Astrocyte (in vitro differentiated cells and primary cell): ENCODE measurements at regions not wholly inside any gene's neighbourhood (a gene's known extent, or its start where the extent isn't known, plus 50 kb on each side); places are given as distances from the start of the nearest gene placed in this dataset.

Experiments used
- DNase-seq: peaks from one replicate; pipeline ENCODE4 v3.0.0-alpha.2; 2010; ENCODE audit warnings: low read depth
- FAIRE-seq: peaks from 2 replicates; lab custom pipeline; 2011; peaks lifted over from hg19 to GRCh38; lab: Jason Lieb, UNC
- H2AFZ ChIP-seq: 2 replicates; pipeline ENCODE4 v1.6.0; 2012; ENCODE audit warnings: low read depth, low read length, inconsistent platforms
- H3K27ac ChIP-seq: 2 replicates; pipeline ENCODE4 v1.5.1; 2011; ENCODE audit warnings: low read depth, low read length, inconsistent platforms
- H3K27me3 ChIP-seq: 2 replicates; pipeline ENCODE4 v1.6.0; 2011; ENCODE audit warnings: low read length, inconsistent platforms; ENCODE audit not compliant: insufficient read depth
- H3K36me3 ChIP-seq: 2 replicates; pipeline ENCODE4 v1.5.1; 2011; ENCODE audit warnings: low read length, inconsistent platforms; ENCODE audit not compliant: insufficient read depth
- H3K4me1 ChIP-seq: 2 replicates; pipeline ENCODE4 v1.5.1; 2011; ENCODE audit warnings: low read length, inconsistent platforms; ENCODE audit not compliant: insufficient read depth
- H3K4me2 ChIP-seq: 2 replicates; pipeline ENCODE4 v1.6.0; 2012; ENCODE audit warnings: low read length, inconsistent platforms
- H3K4me3 ChIP-seq: 2 replicates; pipeline ENCODE4 v1.5.1; 2011; ENCODE audit warnings: low read depth, mild to moderate bottlenecking, low read length, inconsistent platforms; ENCODE audit not compliant: insufficient read depth
- H3K79me2 ChIP-seq: 2 replicates; pipeline ENCODE4 v1.6.0; 2012; ENCODE audit warnings: mild to moderate bottlenecking, low read length, inconsistent platforms; ENCODE audit not compliant: insufficient read depth
- H3K9ac ChIP-seq: 2 replicates; pipeline ENCODE4 v1.6.0; 2012; ENCODE audit warnings: mild to moderate bottlenecking, low read length, inconsistent platforms
- H3K9me3 ChIP-seq: 2 replicates; pipeline ENCODE4 v1.5.1; 2012; ENCODE audit warnings: low read depth, mild to moderate bottlenecking, low read length, inconsistent platforms; ENCODE audit not compliant: insufficient read depth
- H4K20me1 ChIP-seq: 2 replicates; pipeline ENCODE4 v1.6.0; 2012; ENCODE audit warnings: low read length, inconsistent platforms; ENCODE audit not compliant: insufficient read depth
- H3K27ac Mint-ChIP-seq: one replicate; pipeline ENCODE4 v1.8.0; 2021; ENCODE audit warnings: mild to moderate bottlenecking, mixed read lengths; ENCODE audit not compliant: unreplicated experiment
- H3K27me3 Mint-ChIP-seq: one replicate; pipeline ENCODE4 v1.8.0; 2021; ENCODE audit warnings: low read depth, mixed read lengths; ENCODE audit not compliant: unreplicated experiment
- H3K36me3 Mint-ChIP-seq: one replicate; pipeline ENCODE4 v1.8.0; 2021; ENCODE audit warnings: low read depth, mixed read lengths; ENCODE audit not compliant: unreplicated experiment
- H3K4me1 Mint-ChIP-seq: one replicate; pipeline ENCODE4 v1.8.0; 2021; ENCODE audit warnings: low read depth, mixed read lengths; ENCODE audit not compliant: unreplicated experiment
- H3K4me3 Mint-ChIP-seq: one replicate; pipeline ENCODE4 v1.8.0; 2021; ENCODE audit warnings: mild to moderate bottlenecking, moderate library complexity, mixed read lengths; ENCODE audit not compliant: unreplicated experiment
- H3K9me3 Mint-ChIP-seq: one replicate; pipeline ENCODE4 v1.8.0; 2021; ENCODE audit warnings: mild to moderate bottlenecking, mixed read lengths; ENCODE audit not compliant: unreplicated experiment
- CTCF ChIP-seq: IDR thresholded peaks from 2 replicates; pipeline ENCODE4 v1.5.1; 2011; ENCODE audit warnings: low read depth, mild to moderate bottlenecking, inconsistent platforms, low read length, moderate library complexity; ENCODE audit not compliant: insufficient read depth
- EZH2 ChIP-seq: IDR thresholded peaks from 2 replicates; pipeline ENCODE4 v1.6.1; 2012; ENCODE audit warnings: mild to moderate bottlenecking, low read length, inconsistent platforms; ENCODE audit not compliant: insufficient read depth

DNA sequence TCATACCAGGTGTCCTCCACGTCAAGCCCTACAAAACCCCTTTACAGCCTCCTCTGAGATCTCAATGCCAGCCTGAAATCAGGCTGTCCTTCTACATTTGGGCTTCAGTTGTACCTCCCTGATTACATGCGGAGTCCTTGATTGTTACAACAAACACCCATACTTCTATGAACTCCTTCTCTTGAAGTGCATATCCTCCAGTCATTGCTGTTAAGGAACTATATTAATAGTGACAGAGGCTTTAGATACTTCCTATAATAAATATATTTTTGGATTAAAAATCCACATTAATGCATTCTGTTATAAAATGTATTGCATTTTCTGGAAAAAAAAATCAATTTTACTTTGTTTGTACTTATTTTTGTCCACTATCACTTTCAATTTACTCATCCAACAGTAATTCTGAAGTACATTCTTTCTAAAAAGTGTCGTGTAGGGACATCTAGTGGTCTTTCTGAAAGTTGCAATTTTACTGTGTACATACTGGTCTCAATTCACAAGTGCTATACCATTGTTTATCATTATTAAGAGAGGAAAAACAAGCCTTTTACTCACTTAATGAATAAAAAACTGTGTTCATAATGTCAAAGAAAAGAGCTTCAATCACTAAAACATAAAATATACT lies 316.4 kb downstream of the DSEL start:
- FAIRE-seq (peak; percentile 60), DNase-seq (peak; percentile 43)
- no peaks in the 10 kb centered on the region for H3K4me1 Mint-ChIP-seq
- no peaks in the 10 kb centered on the region for H3K9me3 ChIP-seq
- H3K27ac Mint-ChIP-seq: no peak overlapping the region
- no peaks in the 10 kb centered on the region for H4K20me1 ChIP-seq
- no peaks in the 10 kb centered on the region for H3K9me3 Mint-ChIP-seq
- H3K4me2 ChIP-seq: no peak overlapping the region
- no peaks in the 10 kb centered on the region for H3K27me3 ChIP-seq
- TF ChIP-seq CTCF (peak; percentile 66), EZH2 (no peak)
- no peaks in the 10 kb centered on the region for H3K36me3 Mint-ChIP-seq
- H3K27me3 Mint-ChIP-seq: no peaks in the 10 kb centered on the region
- no peaks in the 10 kb centered on the region for H3K36me3 ChIP-seq
- H3K4me3 ChIP-seq: no peak overlapping the region
- H3K27ac ChIP-seq: no peak overlapping the region
- no peaks in the 10 kb centered on the region for H3K79me2 ChIP-seq
- H3K4me3 Mint-ChIP-seq: no peak overlapping the region
- H3K9ac ChIP-seq: no peak overlapping the region
- H2AFZ ChIP-seq: no peak overlapping the region
- no peaks in the 10 kb centered on the region for H3K4me1 ChIP-seq

DNA sequence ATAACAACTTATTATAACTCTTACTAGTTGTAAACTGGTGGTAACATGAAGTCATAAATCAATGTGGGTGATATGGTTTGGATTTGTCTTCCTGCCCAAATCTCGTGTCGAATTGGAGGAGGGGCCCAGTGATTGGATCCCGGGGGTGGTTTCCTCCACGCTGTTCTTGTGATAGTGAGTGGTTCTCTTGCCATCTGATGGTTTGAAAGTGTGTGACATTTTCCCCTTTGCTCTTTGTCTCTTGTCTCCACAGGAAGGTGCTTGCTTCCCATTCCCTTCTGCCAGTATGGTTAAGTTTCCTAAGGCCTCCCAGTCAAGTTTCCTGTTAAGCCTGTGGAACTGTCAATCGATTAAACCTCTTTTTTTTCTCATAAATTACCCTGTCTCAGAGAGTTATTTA lies 321.6 kb downstream of the DSEL start:
- H3K79me2 ChIP-seq: no peaks in the 10 kb centered on the region
- H3K9ac ChIP-seq: no peak overlapping the region
- H3K27me3 ChIP-seq: no peaks in the 10 kb centered on the region
- no peak overlapping the region for H3K27ac Mint-ChIP-seq
- H3K9me3 ChIP-seq: no peaks in the 10 kb centered on the region
- H3K4me3 ChIP-seq: no peak overlapping the region
- H3K4me3 Mint-ChIP-seq: no peak overlapping the region
- H3K27me3 Mint-ChIP-seq: no peaks in the 10 kb centered on the region
- no peaks in the 10 kb centered on the region for H3K36me3 ChIP-seq
- FAIRE-seq (no peak), DNase-seq (no peak)
- no peak for TF ChIP-seq EZH2
- no peak for TF ChIP-seq CTCF
- no peak overlapping the region for H3K4me2 ChIP-seq
- no peaks in the 10 kb centered on the region for H4K20me1 ChIP-seq
- no peaks in the 10 kb centered on the region for H3K4me1 Mint-ChIP-seq
- no peak overlapping the region for H3K27ac ChIP-seq
- H3K36me3 Mint-ChIP-seq: no peaks in the 10 kb centered on the region
- no peaks in the 10 kb centered on the region for H3K9me3 Mint-ChIP-seq
- H2AFZ ChIP-seq: no peak overlapping the region
- H3K4me1 ChIP-seq: no peaks in the 10 kb centered on the region

- Histone ChIP-seq H3K9ac (no peak overlapping the region), H3K4me3 (no peak overlapping the region), H3K4me1 (no peaks in the 10 kb centered on the region), H2AFZ (no peak overlapping the region), H3K27me3 (no peaks in the 10 kb centered on the region), H3K27ac (no peak overlapping the region), H3K9me3 (no peaks in the 10 kb centered on the region), H3K36me3 (no peaks in the 10 kb centered on the region), H3K79me2 (no peaks in the 10 kb centered on the region), H3K4me2 (no peak overlapping the region), H4K20me1 (no peaks in the 10 kb centered on the region)
- no peak for DNase-seq
- H3K4me3 Mint-ChIP-seq: no peak overlapping the region
- no peak overlapping the region for H3K27ac Mint-ChIP-seq
- no peaks in the 10 kb centered on the region for H3K9me3 Mint-ChIP-seq
- FAIRE-seq: no peak
- H3K36me3 Mint-ChIP-seq: no peaks in the 10 kb centered on the region
- TF ChIP-seq CTCF (no peak), EZH2 (no peak)
- H3K27me3 Mint-ChIP-seq: no peaks in the 10 kb centered on the region
- no peaks in the 10 kb centered on the region for H3K4me1 Mint-ChIP-seq
These were observed 324.0 kb downstream of the DSEL start for GRCh38 chr18:67192535-67192934.
